ENCODE measurements at regions not wholly inside any gene's neighbourhood (a gene's known extent, or its start where the extent isn't known, plus 50 kb on each side); places are given as distances from the start of the nearest gene placed in this dataset.
"Not testable (repeated sequence)": the region's sequence is repeated elsewhere in the genome, so short reads cannot be mapped to it uniquely, and the experiment has no call there.

GRCh38 chrX:63285375-63285774 is 65.8 kb downstream of the SPIN4 start:
- no peaks in the 10 kb centered on the region for H3K27me3 Mint-ChIP-seq
- no peak overlapping the region for H3K4me3 Mint-ChIP-seq
- DNase-seq (no peak), ATAC-seq (no peak)
- no peaks in the 10 kb centered on the region for H3K4me1 Mint-ChIP-seq
- H3K36me3 Mint-ChIP-seq (ENCODE audit: low read depth) = no peaks in the 10 kb centered on the region
- no peaks in the 10 kb centered on the region for H3K9me3 ChIP-seq (ENCODE audit: control insufficient read depth, low read length, poor library complexity, severe bottlenecking)
- H3K27ac Mint-ChIP-seq = no peak overlapping the region

GRCh38 chrX:63284659-63285058 is 66.5 kb downstream of the SPIN4 start:
- H3K27me3 Mint-ChIP-seq = no peaks in the 10 kb centered on the region
- H3K4me1 Mint-ChIP-seq = no peaks in the 10 kb centered on the region
- DNase-seq (no peak), ATAC-seq (no peak)
- no peaks in the 10 kb centered on the region for H3K9me3 ChIP-seq (ENCODE audit: control insufficient read depth, low read length, poor library complexity, severe bottlenecking)
- no peak overlapping the region for H3K4me3 Mint-ChIP-seq
- no peaks in the 10 kb centered on the region for H3K36me3 Mint-ChIP-seq (ENCODE audit: low read depth)
- H3K27ac Mint-ChIP-seq = no peak overlapping the region

GRCh38 chrX:63283348-63283747 is 67.8 kb downstream of the SPIN4 start:
- no peak overlapping the region for H3K4me3 Mint-ChIP-seq
- H3K27ac Mint-ChIP-seq = no peak overlapping the region
- DNase-seq (no peak), ATAC-seq (no peak)
- H3K27me3 Mint-ChIP-seq = no peaks in the 10 kb centered on the region
- H3K4me1 Mint-ChIP-seq = no peaks in the 10 kb centered on the region
- no peaks in the 10 kb centered on the region for H3K36me3 Mint-ChIP-seq (ENCODE audit: low read depth)
- no peaks in the 10 kb centered on the region for H3K9me3 ChIP-seq (ENCODE audit: control insufficient read depth, low read length, poor library complexity, severe bottlenecking)

GRCh38 chrX:63282828-63283227 is 68.3 kb downstream of the SPIN4 start:
- no peak for DNase-seq
- Mint-ChIP-seq H3K36me3 (ENCODE audit: low read depth) (no peaks in the 10 kb centered on the region), H3K27me3 (no peaks in the 10 kb centered on the region), H3K27ac (no peak overlapping the region), H3K4me1 (no peaks in the 10 kb centered on the region), H3K4me3 (no peak overlapping the region)
- no peaks in the 10 kb centered on the region for H3K9me3 ChIP-seq (ENCODE audit: control insufficient read depth, low read length, poor library complexity, severe bottlenecking)
- ATAC-seq = no peak

- no peak overlapping the region for H3K27ac Mint-ChIP-seq
- H3K36me3 Mint-ChIP-seq (ENCODE audit: low read depth) = no peaks in the 10 kb centered on the region
- no peak overlapping the region for H3K4me3 Mint-ChIP-seq
- H3K4me1 Mint-ChIP-seq = no peaks in the 10 kb centered on the region
- DNase-seq (no peak), ATAC-seq (no peak)
- no peaks in the 10 kb centered on the region for H3K27me3 Mint-ChIP-seq
- H3K9me3 ChIP-seq (ENCODE audit: control insufficient read depth, low read length, poor library complexity, severe bottlenecking) = no peaks in the 10 kb centered on the region
Measured at GRCh38 chrX:63282077-63282476, 69.1 kb downstream of the SPIN4 start.

- Mint-ChIP-seq H3K27ac (no peak overlapping the region), H3K4me3 (no peak overlapping the region), H3K36me3 (ENCODE audit: low read depth) (no peaks in the 10 kb centered on the region), H3K27me3 (no peaks in the 10 kb centered on the region), H3K4me1 (no peaks in the 10 kb centered on the region)
- DNase-seq = no peak
- no peak for ATAC-seq
- H3K9me3 ChIP-seq (ENCODE audit: control insufficient read depth, low read length, poor library complexity, severe bottlenecking) = no peaks in the 10 kb centered on the region
Measured at GRCh38 chrX:63281465-63281864, 69.7 kb downstream of the SPIN4 start.

- H3K27me3 Mint-ChIP-seq; H3K4me1 Mint-ChIP-seq; H3K4me3 Mint-ChIP-seq; DNase-seq; H3K9me3 ChIP-seq (ENCODE audit: control insufficient read depth, low read length, poor library complexity, severe bottlenecking); H3K27ac Mint-ChIP-seq; ATAC-seq; H3K36me3 Mint-ChIP-seq (ENCODE audit: low read depth): not testable (repeated sequence)
Measured at GRCh38 chrX:63277394-63277793, 73.7 kb downstream of the SPIN4 start.

- Mint-ChIP-seq H3K36me3 (ENCODE audit: low read depth) (no peaks in the 10 kb centered on the region), H3K4me1 (peaks cover 2% of the 10 kb centered on the region), H3K27ac (no peak overlapping the region), H3K27me3 (no peaks in the 10 kb centered on the region), H3K4me3 (no peak overlapping the region)
- no peaks in the 10 kb centered on the region for H3K9me3 ChIP-seq (ENCODE audit: control insufficient read depth, low read length, poor library complexity, severe bottlenecking)
- DNase-seq (no peak), ATAC-seq (no peak)
Measured at GRCh38 chrX:63275127-63275526, 76.0 kb downstream of the SPIN4 start.

- peaks cover 2% of the 10 kb centered on the region for H3K4me1 Mint-ChIP-seq
- ATAC-seq (no peak), DNase-seq (no peak)
- H3K27ac Mint-ChIP-seq = no peak overlapping the region
- H3K4me3 Mint-ChIP-seq = no peak overlapping the region
- no peaks in the 10 kb centered on the region for H3K36me3 Mint-ChIP-seq (ENCODE audit: low read depth)
- no peaks in the 10 kb centered on the region for H3K27me3 Mint-ChIP-seq
- H3K9me3 ChIP-seq (ENCODE audit: control insufficient read depth, low read length, poor library complexity, severe bottlenecking) = no peaks in the 10 kb centered on the region
Measured at GRCh38 chrX:63270873-63271272, 80.3 kb downstream of the SPIN4 start.

GRCh38 chrX:63258144-63258543 is 93.0 kb downstream of the SPIN4 start:
- Mint-ChIP-seq H3K27ac (no peak overlapping the region), H3K36me3 (ENCODE audit: low read depth) (no peaks in the 10 kb centered on the region), H3K4me3 (no peak overlapping the region), H3K27me3 (no peaks in the 10 kb centered on the region), H3K4me1 (no peaks in the 10 kb centered on the region)
- DNase-seq (no peak), ATAC-seq (no peak)
- H3K9me3 ChIP-seq (ENCODE audit: control insufficient read depth, low read length, poor library complexity, severe bottlenecking) = no peaks in the 10 kb centered on the region

GRCh38 chrX:63250253-63250868 is 100.8 kb downstream of the SPIN4 start:
- H3K4me3 Mint-ChIP-seq = no peak overlapping the region
- peak in 1 of 3 donors; percentile 12 for DNase-seq
- no peaks in the 10 kb centered on the region for H3K27me3 Mint-ChIP-seq
- no peaks in the 10 kb centered on the region for H3K9me3 ChIP-seq (ENCODE audit: control insufficient read depth, low read length, poor library complexity, severe bottlenecking)
- ATAC-seq = peak; percentile 87
- H3K36me3 Mint-ChIP-seq (ENCODE audit: low read depth) = no peaks in the 10 kb centered on the region
- peaks cover 4% of the 10 kb centered on the region for H3K4me1 Mint-ChIP-seq
- H3K27ac Mint-ChIP-seq = no peak overlapping the region

GRCh38 chrX:63242689-63243088 is 108.4 kb downstream of the SPIN4 start:
- DNase-seq; ATAC-seq; H3K9me3 ChIP-seq (ENCODE audit: control insufficient read depth, low read length, poor library complexity, severe bottlenecking); H3K4me3 Mint-ChIP-seq; H3K27me3 Mint-ChIP-seq; H3K36me3 Mint-ChIP-seq (ENCODE audit: low read depth); H3K27ac Mint-ChIP-seq; H3K4me1 Mint-ChIP-seq: not testable (repeated sequence)

GRCh38 chrX:63235963-63236362 is 115.2 kb downstream of the SPIN4 start:
- not testable (repeated sequence) for H3K4me3 Mint-ChIP-seq; H3K4me1 Mint-ChIP-seq; DNase-seq; H3K9me3 ChIP-seq (ENCODE audit: control insufficient read depth, low read length, poor library complexity, severe bottlenecking); H3K27me3 Mint-ChIP-seq; H3K36me3 Mint-ChIP-seq (ENCODE audit: low read depth); ATAC-seq; H3K27ac Mint-ChIP-seq

GRCh38 chrX:63233013-63233412 is 118.1 kb downstream of the SPIN4 start:
- ATAC-seq; H3K36me3 Mint-ChIP-seq (ENCODE audit: low read depth); H3K4me1 Mint-ChIP-seq; H3K9me3 ChIP-seq (ENCODE audit: control insufficient read depth, low read length, poor library complexity, severe bottlenecking); H3K27ac Mint-ChIP-seq; H3K27me3 Mint-ChIP-seq; DNase-seq; H3K4me3 Mint-ChIP-seq: not testable (repeated sequence)

All from T-helper 17 cell (primary cell).